Fibroblast of lung (primary cell): ENCODE measurements at regions not wholly inside any gene's neighbourhood (a gene's known extent, or its start where the extent isn't known, plus 50 kb on each side); places are given as distances from the start of the nearest gene placed in this dataset.

Experiments used
- EZH2 ChIP-seq: IDR thresholded peaks from 2 replicates; pipeline ENCODE4 v1.5.1; 2012; ENCODE audit warnings: low read length, control low read depth, mild to moderate bottlenecking; ENCODE audit errors: missing control alignments
- TF ChIP-seq, protein P1 (sequence below), 2 donors: IDR thresholded peaks in 1 of 2; conservative IDR thresholded peaks in 1 of 2; 1 replicate in 1 of 2; 2 replicates in 1 of 2; pipeline ENCODE4 v1.5.1; 2011 to 2012; ENCODE audit warnings: low read length in 2 of 2, control low read depth in 1 of 2, inconsistent platforms in 1 of 2, low read depth in 1 of 2, mild to moderate bottlenecking in 1 of 2

DNA sequence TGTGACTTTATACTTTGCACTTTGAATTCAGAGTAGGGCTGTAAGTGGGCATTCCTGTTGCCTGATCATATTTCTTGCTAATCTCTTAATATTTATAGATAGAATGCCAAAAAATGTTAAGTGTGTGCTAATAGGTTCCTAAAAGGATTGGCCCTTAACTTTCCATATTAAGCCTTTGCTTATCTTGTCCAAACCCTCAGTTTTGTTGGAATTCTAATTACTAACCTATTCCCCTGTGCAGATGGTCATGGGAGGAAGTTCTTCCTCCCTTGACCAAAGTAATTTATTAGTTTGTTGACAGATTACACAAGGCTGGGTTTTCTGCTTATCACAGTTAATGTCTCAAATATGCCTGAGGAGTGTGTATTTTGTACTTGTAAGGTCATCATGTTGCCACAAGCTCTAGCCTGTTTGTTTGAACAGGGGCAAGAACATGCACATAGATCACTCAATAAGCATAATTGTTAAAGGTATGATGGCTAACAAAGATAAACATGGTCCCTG, 541.1 kb upstream of the SPRY2 start:
- TF ChIP-seq, protein P1, sequence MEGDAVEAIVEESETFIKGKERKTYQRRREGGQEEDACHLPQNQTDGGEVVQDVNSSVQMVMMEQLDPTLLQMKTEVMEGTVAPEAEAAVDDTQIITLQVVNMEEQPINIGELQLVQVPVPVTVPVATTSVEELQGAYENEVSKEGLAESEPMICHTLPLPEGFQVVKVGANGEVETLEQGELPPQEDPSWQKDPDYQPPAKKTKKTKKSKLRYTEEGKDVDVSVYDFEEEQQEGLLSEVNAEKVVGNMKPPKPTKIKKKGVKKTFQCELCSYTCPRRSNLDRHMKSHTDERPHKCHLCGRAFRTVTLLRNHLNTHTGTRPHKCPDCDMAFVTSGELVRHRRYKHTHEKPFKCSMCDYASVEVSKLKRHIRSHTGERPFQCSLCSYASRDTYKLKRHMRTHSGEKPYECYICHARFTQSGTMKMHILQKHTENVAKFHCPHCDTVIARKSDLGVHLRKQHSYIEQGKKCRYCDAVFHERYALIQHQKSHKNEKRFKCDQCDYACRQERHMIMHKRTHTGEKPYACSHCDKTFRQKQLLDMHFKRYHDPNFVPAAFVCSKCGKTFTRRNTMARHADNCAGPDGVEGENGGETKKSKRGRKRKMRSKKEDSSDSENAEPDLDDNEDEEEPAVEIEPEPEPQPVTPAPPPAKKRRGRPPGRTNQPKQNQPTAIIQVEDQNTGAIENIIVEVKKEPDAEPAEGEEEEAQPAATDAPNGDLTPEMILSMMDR (conservative IDR thresholded peaks at IDR 0.05 in 1 of 2, IDR thresholded peaks at IDR 0.05 in 1 of 2; ENCODE audit: low read depth in 1 of 2, low read length in 2 of 2), result no peak
- TF ChIP-seq EZH2, result no peak
